Hindlimb muscle (tissue), 1 donor: ENCODE measurements at regions not wholly inside any gene's neighbourhood (a gene's known extent, or its start where the extent isn't known, plus 50 kb on each side); places are given as distances from the start of the nearest gene placed in this dataset.

Experiments used
- DNase-seq: peaks from one replicate; pipeline ENCODE4 v3.0.0-alpha.2; 2013

DNA sequence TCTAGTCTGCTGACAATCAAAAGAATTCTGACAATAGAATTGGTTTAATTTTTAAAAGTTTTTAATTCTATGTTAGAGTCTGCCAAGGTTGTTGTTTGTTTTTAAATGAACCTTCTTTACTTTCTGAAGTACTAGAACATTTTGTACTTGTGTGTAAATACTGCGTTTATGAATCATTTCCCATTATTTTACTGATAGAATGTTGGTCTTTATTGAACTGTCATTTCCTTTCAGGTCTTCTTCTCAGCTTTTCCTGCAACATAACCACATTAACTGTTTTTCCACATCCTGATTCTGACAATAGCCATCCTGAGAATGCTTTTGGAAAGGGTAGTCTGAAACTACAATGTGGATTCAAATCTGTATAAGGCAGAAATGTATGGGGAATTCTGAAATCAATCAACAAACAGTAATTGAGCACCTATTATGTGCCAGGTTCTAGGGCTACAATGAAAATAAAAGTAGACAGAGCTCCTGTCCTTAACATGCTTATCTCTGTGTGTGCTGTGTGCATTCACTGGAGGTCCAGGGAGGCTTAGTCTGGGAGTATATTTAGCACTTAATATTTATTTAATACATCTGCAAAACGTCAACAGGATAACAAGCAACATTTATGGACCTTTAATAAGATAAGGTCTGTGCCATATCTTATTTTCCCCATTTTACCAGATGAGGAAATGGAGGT is 73.1 kb upstream of the SLC38A2 start:
- no peak for DNase-seq

DNA sequence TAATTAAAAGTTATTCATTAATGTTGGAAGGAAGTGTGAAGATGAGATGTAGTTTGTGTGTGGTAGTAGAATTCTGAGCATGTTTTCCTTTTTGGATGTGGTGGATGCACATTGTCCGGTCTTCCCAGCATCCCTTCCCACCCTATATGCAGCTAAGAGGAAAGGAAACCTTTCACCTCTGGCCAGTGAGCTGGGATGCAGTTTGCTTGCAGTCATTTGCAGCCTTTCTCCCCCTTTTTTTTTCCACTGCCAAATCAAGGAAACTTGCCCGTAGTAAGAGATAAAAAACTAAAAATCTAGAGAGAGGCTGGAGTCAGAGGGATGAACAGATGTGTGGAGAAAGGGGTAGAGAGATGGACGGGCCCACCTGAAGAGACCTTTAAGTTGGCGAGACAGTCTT is 72.5 kb upstream of the SLC38A2 start:
- DNase-seq, result no peak

DNA sequence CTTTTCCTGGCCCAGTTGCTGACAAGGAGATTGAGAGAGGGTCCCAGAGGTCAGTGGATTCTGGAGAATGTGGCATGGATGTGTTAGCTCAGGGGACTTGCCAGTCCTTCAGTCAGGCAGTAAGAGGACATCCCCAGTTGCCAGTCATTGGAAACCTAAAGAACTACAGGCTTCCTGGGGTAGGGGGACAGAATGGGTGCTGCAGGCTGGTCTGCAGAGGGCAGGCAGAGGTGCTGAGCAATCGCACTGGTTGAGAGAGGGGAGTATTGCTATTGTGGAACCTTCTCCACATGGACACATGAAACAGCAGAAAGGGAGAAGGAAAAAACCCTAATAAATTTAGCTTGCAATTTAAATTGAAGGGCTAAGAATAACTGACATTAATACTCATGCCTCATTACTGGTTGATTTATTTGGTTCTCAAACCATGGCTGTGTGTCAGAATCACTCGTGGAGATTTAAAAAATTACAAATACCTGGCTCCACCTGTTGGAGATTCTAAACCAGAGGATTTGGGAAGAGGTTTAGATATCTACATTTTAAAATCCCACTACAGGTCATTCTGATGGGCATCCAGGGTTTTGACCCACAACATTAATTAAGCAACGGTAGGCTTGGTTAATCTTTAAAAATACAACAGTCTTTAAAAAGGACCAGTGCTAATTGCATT is 71.2 kb upstream of the SLC38A2 start:
- DNase-seq, result no peak

DNA sequence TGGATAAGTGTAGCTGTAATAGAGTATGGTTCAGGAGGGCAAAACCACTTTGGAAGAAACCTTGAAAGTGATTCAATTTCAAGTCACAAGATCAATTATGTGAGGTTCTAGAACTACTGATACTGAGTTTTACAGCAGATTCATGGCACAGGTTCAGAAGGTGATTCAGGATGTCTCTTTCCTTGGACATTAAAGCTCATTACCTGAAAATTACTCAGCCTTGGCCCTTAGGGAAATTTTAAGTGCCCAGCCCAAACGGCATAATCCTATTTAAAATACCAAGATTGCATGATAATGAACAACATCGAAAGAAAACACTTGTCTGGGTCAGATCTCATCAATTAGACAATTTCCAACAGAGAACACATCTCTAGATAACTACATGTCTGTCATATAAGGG is 70.2 kb upstream of the SLC38A2 start:
- no peak for DNase-seq

DNA sequence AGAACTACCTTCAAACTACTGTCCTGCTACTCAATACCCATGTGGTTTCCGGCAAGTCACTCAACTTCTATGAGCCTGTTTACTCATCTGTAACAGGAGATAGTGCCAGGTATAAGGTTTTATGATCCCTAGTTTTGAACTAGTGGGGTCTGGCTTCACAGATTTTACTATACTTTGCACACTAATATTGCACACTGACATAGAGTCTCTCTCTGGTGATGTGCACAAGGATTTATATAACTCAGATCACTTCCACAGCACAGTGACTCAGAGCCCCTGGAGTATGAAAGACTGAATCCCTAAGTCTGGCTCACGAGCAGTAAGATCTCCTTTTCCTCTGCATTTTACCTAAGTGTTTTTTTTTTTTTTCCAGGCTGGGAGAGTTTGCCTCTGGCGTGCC is 69.7 kb upstream of the SLC38A2 start:
- DNase-seq, result no peak

DNA sequence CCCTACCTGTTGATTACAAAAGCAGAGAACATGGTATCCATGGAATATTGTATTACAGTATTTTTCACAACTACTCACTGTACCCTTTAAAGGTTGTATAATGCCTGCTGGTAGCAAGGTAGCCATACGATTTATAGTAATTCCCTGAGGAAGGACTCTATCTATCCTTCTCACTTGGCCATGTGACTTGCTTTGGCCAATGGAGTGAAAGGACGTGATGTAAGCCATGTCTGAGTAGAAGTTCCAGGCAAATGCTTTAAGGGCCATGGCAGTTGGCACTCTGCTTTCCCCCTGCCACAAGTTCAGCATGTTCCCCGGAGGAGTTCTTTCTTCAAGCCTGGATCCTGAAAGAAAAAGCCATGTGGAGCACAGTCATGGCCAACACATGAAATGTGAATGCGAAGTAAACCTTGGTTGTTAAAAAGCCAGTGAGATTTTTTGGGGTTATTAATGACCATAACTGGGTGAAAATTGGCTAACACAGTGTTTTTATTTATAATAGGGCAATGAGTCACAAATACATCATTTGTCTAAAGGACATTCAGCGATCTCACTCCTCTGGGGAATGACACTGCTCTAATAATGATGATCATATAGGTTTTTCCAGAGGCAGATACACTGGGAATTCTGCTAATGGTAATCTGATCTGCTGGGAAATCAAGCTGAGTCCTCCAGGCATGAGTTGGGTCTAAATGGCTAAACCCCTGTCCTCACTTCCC is 67.4 kb upstream of the SLC38A2 start:
- DNase-seq, result no peak

DNA sequence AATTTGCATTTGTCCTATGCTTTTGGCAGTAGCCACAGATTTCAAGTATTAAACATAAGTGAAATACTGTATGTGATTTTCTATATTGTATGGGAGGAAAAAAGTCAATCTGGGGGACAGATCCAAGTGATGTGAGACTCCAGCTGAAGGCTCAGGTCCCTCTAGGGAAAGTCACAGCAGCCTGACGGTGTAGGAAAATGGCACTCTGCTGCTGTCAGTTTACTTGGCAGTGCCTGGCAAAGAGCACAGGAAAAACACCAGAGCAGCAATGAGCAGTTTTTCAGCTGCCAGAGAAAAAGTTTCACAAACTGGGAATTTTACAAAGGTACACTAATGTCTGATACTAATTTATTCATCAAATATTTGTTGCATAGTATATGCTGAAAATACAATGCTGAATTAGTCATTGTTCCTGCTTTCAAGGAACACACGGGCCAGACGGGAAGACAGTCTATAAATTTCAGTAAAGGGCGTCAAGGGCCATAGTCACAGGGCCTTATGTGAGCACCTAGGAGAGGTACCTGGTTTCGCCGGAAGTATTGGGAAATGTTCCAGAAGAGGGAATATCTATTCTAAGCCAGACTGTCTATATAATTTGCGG is 66.2 kb upstream of the SLC38A2 start:
- DNase-seq, result no peak

DNA sequence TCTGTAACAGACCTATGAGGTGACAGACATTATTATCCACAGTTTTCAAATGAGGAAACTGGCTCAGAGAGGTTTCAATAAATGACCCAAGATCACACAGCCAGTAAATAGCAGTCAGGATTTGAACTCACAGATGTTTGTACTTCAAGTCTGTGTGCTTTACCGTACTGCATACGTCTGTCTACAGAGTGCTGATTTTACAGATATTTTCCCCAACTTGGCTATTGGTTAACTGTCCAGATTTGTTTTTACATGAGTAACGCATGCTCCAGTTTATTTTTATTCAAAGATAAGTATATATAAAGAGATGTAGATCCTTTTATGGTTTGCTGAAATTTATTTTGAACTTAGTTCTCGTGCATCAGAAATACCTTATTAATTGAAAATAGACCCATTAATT is 65.7 kb upstream of the SLC38A2 start:
- DNase-seq, result no peak

DNA sequence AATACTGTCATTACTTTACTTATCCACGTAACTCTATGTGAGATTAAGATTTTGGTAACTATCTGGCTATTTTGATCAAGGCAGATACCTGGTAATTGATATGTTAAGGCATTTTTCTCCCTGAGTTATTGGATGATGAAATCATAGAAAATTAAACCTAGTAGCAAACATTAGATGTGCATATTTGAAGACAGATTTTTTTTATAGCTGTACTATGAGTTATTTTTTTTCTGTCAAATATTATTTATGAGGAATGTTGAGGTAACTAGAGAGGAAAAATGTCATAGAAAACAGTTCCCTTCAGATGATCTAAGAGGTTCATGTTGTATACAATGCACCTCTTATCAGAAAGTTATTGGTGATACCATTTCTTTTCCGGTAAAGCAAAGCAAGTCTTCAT is 64.9 kb upstream of the SLC38A2 start:
- DNase-seq, result no peak

DNA sequence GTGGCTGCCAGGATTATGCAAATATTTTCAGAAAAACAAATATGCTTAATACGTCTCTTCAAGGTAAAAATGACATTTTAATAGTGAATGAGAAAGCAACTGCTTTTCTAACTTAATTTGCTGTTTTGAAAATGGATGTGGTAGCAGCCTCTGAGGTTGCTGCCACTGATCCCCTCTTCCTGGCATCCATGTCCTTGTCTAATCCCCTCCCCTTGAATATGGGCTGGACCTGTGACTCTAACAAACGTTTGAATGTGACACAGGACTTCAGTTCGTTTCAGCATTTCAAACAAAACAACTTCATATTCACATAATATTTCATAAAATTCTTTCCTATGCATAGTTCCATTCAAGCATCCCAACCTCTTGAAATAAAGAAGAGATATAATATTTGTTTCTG is 64.2 kb upstream of the SLC38A2 start:
- DNase-seq, result no peak

DNA sequence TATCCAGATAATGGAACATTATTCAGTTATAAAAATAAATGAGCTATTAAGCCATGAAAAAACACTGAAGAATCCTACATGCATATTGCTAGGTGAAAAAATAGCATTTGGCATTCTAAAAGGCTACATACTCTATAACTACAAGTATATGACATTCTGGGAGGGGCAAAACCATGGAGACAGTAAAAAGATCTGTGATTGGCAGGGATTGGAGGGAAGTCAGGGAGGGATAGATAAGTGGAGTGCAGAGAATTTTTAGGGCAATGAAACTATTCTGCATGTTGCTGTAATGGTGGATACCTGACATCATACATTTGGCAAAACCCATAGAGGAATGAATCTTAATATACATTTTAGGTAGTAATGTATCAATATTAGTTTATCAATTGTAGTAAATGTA is 63.1 kb upstream of the SLC38A2 start:
- DNase-seq, result no peak

DNA sequence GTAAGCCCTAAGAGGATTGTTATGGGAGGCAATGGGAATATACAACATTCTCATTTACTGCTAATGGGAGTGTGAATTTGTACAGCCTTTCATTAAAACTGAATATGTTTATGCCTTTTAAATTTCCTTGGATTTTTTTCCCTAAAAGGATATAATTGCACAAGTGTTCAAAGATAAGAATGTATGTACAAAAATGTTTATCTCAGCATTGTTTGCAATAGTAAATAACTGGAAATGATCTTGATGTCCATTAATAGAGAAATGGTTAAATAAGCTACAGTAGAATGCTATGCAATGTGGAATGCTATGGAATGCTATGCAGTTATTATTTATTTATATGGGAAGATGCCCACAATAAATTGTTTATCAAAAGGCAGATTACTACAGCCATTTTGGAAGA is 62.5 kb upstream of the SLC38A2 start:
- no peak for DNase-seq

DNA sequence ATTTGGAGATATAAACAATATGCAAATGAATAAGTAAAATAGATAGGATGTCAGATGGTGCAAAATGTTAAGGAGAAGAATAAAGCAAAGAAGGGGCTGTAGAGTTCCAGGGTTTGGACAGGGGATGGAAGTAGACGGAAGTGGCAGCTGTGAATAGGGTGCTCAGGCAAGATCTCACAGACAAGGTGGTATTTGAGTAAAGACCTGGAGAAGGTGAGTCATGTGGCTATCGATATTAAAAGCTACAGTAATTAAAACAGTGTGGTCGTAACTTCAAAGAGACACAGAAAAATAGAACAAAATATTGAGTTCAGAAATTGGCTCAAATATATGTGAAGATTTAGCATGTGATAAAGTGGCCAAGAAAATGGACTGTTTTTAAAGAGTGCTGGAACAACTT is 61.3 kb upstream of the SLC38A2 start:
- DNase-seq, result no peak

DNA sequence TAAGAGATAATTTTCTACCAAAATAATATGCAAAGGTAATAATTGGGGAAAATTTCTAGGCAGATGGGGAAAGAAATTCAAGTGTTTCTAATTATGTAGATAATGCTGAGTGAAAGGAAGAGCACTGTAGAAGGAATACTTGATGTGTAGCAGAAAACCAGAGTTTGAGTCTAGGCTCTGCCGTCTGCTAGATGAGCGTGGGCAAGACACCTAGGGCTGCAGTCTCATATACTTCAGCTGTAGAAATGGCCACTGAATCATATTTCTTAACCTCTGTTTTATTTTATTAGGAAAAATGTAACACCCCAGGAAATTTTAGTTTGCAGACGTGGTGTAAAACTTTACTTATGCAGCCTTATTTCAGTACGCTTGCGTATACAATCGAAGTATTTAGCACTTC is 59.8 kb upstream of the SLC38A2 start:
- no peak for DNase-seq

DNA sequence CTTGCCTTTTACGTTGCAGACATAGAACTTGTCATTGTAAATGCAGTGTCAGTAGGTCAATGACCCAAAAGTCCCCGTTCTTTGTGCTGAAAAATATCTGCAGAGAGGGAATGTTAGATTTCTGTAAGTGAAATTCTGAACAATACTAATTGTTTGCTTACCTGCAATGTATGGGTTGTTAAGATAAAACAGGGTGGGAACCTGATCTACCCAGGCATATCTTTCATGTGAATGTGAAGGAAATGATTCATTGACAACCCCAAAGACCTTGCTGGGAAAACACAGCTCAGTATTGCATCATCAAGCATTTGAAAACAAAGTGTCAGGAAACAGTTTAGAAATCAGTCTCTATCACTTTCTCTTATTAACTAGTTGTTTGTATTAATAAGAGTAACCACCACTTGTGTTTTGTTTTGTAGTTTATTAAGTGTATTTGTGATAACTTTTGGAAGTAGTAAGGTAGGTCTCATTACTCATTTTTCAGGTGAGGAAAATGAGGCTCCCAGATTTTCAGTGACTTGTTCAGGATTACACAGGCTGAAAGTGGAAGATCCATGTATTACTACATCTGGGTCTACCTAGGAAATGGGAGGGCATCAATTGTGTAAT is 57.9 kb upstream of the SLC38A2 start:
- no peak for DNase-seq
